SK-N-SH (cell line): ENCODE measurements at regions not wholly inside any gene's neighbourhood (a gene's known extent, or its start where the extent isn't known, plus 50 kb on each side); places are given as distances from the start of the nearest gene placed in this dataset.

Experiments
- CTCF ChIA-PET: fragments of 300-600, 350-600 bp; formaldehyde crosslinking; extraction: SDS; loops from one replicate; lab custom pipeline; 2021; lab: Yijun Ruan, JAX
- POLR2A ChIA-PET: fragments of 350-600 bp; sonication (Branson Sonifier 250); formaldehyde crosslinking; extraction: SDS; loops from one replicate; lab custom pipeline; 2020; ENCODE audit warnings: antibody characterized with exemption, inconsistent platforms; lab: Yijun Ruan, JAX
- DNase-seq: peaks from one replicate; pipeline ENCODE4 v3.0.0; 2012
- H2AFZ ChIP-seq: fragments of 200-600 bp; sonication (generic); 2 replicates; pipeline ENCODE4 v1.8.1; 2016; ENCODE audit warnings: antibody characterized with exemption, mild to moderate bottlenecking, low read depth
- H3F3A ChIP-seq: fragments of 200-600 bp; sonication (generic); replicated peaks from 2 replicates; pipeline ENCODE3; 2016; ENCODE audit warnings: antibody characterized with exemption, mild to moderate bottlenecking; ENCODE audit not compliant: insufficient read depth
- H3K27ac ChIP-seq, 2 experiments: fragments of 200-500 bp in 1 of 2; fragments of 200-600 bp in 1 of 2; sonication (Bioruptor generic) in 1 of 2; sonication (generic), shearing (Covaris generic) in 1 of 2; 2 replicates each; pipeline versions ENCODE4 v1.5.1 to v1.6.1; 2014 to 2016; ENCODE audit warnings: low read depth in 2 of 2, inconsistent platforms in 1 of 2, low read length in 1 of 2, mild to moderate bottlenecking in 1 of 2, mixed read lengths in 1 of 2
- H3K27me3 ChIP-seq: fragments of 200-600 bp; sonication (generic), shearing (Covaris generic); 2 replicates; pipeline ENCODE4 v1.6.1; 2016; ENCODE audit warnings: mixed run types; ENCODE audit not compliant: insufficient read depth
- H3K36me3 ChIP-seq, 2 experiments: fragments of 200-500 bp in 1 of 2; fragments of 200-600 bp in 1 of 2; sonication (Bioruptor generic) in 1 of 2; sonication (generic) in 1 of 2; replicated peaks in 1 of 2; 2 replicates each; pipeline versions ENCODE3 to v1.5.1; 2014 to 2016; ENCODE audit warnings: low read length in 1 of 2, mild to moderate bottlenecking in 1 of 2; ENCODE audit not compliant: insufficient read depth in 2 of 2, control insufficient read depth in 1 of 2
- H3K4me1 ChIP-seq, 2 experiments: fragments of 200-500 bp in 1 of 2; fragments of 200-600 bp in 1 of 2; sonication (Bioruptor generic) in 1 of 2; sonication (generic), shearing (Covaris generic) in 1 of 2; 2 replicates each; pipeline versions ENCODE4 v1.5.1 to v1.6.1; 2014 to 2016; ENCODE audit warnings: low read depth in 1 of 2, low read length in 1 of 2, mixed run types in 1 of 2; ENCODE audit not compliant: insufficient read depth in 2 of 2, control insufficient read depth in 1 of 2
- H3K4me2 ChIP-seq: fragments of 200-600 bp; sonication (generic), shearing (Covaris generic); 2 replicates; pipeline ENCODE4 v1.6.1; 2017; ENCODE audit warnings: mixed run types
- H3K4me3 ChIP-seq, 2 experiments: fragments of 200-500 bp in 1 of 2; fragments of 200-600 bp in 1 of 2; sonication (Bioruptor generic) in 1 of 2; sonication (generic), shearing (Covaris generic) in 1 of 2; 2 replicates each; pipeline versions ENCODE4 v1.5.1 to v1.8.1; 2014 to 2016; ENCODE audit warnings: low read depth in 2 of 2, inconsistent platforms in 1 of 2, low read length in 1 of 2, mild to moderate bottlenecking in 1 of 2, mixed read lengths in 1 of 2, moderate library complexity in 1 of 2
- H3K79me2 ChIP-seq: fragments of 200-600 bp; sonication (generic); 2 replicates; pipeline ENCODE4 v1.8.1; 2017; ENCODE audit warnings: mild to moderate bottlenecking; ENCODE audit not compliant: insufficient read depth
- H3K9ac ChIP-seq: fragments of 200-600 bp; sonication (generic); 2 replicates; pipeline ENCODE4 v1.6.1; 2017; ENCODE audit warnings: mixed run types
- H3K9me2 ChIP-seq: fragments of 200-600 bp; sonication (generic); 2 replicates; pipeline ENCODE4 v1.6.1; 2017; ENCODE audit warnings: mixed run types
- H3K9me3 ChIP-seq: fragments of 200-600 bp; sonication (generic); 2 replicates; pipeline ENCODE4 v1.6.1; 2017; ENCODE audit warnings: mixed run types, mild to moderate bottlenecking, moderate library complexity
- H4K20me1 ChIP-seq: fragments of 200-600 bp; sonication (generic); 2 replicates; pipeline ENCODE4 v1.6.1; 2017; ENCODE audit warnings: mild to moderate bottlenecking, mixed run types; ENCODE audit not compliant: insufficient read depth
- CHD2 ChIP-seq: fragments of 150-350 bp; IDR thresholded peaks from 2 replicates; pipeline ENCODE4 v1.6.1; 2018; ENCODE audit warnings: low read length; ENCODE audit not compliant: partially characterized antibody
- FOXM1 ChIP-seq: IDR thresholded peaks from 2 replicates; pipeline ENCODE4 v1.4.0; 2012; ENCODE audit warnings: low read depth, mild to moderate bottlenecking
- GABPA ChIP-seq: IDR thresholded peaks from 2 replicates; pipeline ENCODE4 v1.4.0; 2012; ENCODE audit warnings: low read depth, mild to moderate bottlenecking
- GATA2 ChIP-seq: sonication (generic); formaldehyde crosslinking; IDR thresholded peaks from 2 replicates; pipeline ENCODE4 v1.5.0; 2020; ENCODE audit warnings: mild to moderate bottlenecking, missing genetic modification reagents
- JUND ChIP-seq: IDR thresholded peaks from 2 replicates; pipeline ENCODE4 v1.4.0; 2012
- MXI1 ChIP-seq: IDR thresholded peaks from 2 replicates; pipeline ENCODE4 v1.6.1; 2012; ENCODE audit warnings: mild to moderate bottlenecking, low read depth, low read length, improper control_type of control experiment
- NFIC ChIP-seq: IDR thresholded peaks from 2 replicates; pipeline ENCODE4 v1.4.0; 2012; ENCODE audit warnings: borderline replicate concordance
- PBX3 ChIP-seq: IDR thresholded peaks from 2 replicates; pipeline ENCODE4; 2012
- RAD21 ChIP-seq: IDR thresholded peaks from 2 replicates; pipeline ENCODE4 v1.6.1; 2012; ENCODE audit warnings: mild to moderate bottlenecking, low read length
- RCOR1 ChIP-seq: fragments of 150-350 bp; IDR thresholded peaks from 2 replicates; pipeline ENCODE4 v1.6.1; 2017; ENCODE audit warnings: antibody characterized with exemption, low read length
- RFX5 ChIP-seq: IDR thresholded peaks from 2 replicates; pipeline ENCODE4 v1.6.1; 2012; ENCODE audit warnings: mild to moderate bottlenecking, improper control_type of control experiment, low read length
- RXRA ChIP-seq: IDR thresholded peaks from 2 replicates; pipeline ENCODE4 v1.4.0; 2012; ENCODE audit warnings: low read depth, mild to moderate bottlenecking, borderline replicate concordance
- SIN3A ChIP-seq: IDR thresholded peaks from 2 replicates; pipeline ENCODE4 v1.6.1; 2012; ENCODE audit warnings: low read depth, mild to moderate bottlenecking, low read length, moderate library complexity, borderline replicate concordance
- SMC3 ChIP-seq: IDR thresholded peaks from 2 replicates; pipeline ENCODE4 v1.6.1; 2012; ENCODE audit warnings: low read depth, low read length, improper control_type of control experiment
- TAF1 ChIP-seq: IDR thresholded peaks from 2 replicates; pipeline ENCODE4 v1.6.1; 2012; ENCODE audit warnings: low read depth, mild to moderate bottlenecking, low read length, moderate library complexity, borderline replicate concordance
- TCF12 ChIP-seq: IDR thresholded peaks from 2 replicates; pipeline ENCODE4 v1.4.0; 2012
- TEAD4 ChIP-seq: IDR thresholded peaks from 2 replicates; pipeline ENCODE4 v1.4.0; 2012; ENCODE audit warnings: mild to moderate bottlenecking, borderline replicate concordance; ENCODE audit not compliant: insufficient read depth
- WGBS: methylation state at CpG from one replicate; pipeline ENCODE4 v1.1.6; 2017; ENCODE audit warnings: low lambda C conversion rate; 5-methylcytosine and 5-hydroxymethylcytosine counted together
- TF ChIP-seq, protein P1 (sequence below): fragments of 150-350 bp; IDR thresholded peaks from 2 replicates; pipeline ENCODE4 v1.6.1; 2017; ENCODE audit warnings: antibody characterized with exemption, low read length, low read depth, borderline replicate concordance
- TF ChIP-seq, protein P2 (sequence below): IDR thresholded peaks from 2 replicates; pipeline ENCODE4 v1.4.0; 2012; ENCODE audit warnings: low read depth
- TF ChIP-seq, protein P3 (sequence below): IDR thresholded peaks from 2 replicates; pipeline ENCODE4 v1.4.0; 2012; ENCODE audit warnings: low read depth, borderline replicate concordance

- Histone ChIP-seq H3K9ac (no peak overlapping the region), H2AFZ (no peak overlapping the region), H3F3A (no peaks in the 10 kb centered on the region), H3K4me2 (no peak overlapping the region), H4K20me1 (no peaks in the 10 kb centered on the region), H3K27ac (no peak overlapping the region), H3K9me3 (no peaks in the 10 kb centered on the region), H3K4me1 (peaks cover 0 to 4% of the 10 kb centered on the region in 2 experiments; a peak in 1 of 4 replicates), H3K27me3 (no peaks in the 10 kb centered on the region), H3K9me2 (no peaks in the 10 kb centered on the region), H3K36me3 (no peaks in the 10 kb centered on the region), H3K4me3 (no peak overlapping the region), H3K79me2 (no peaks in the 10 kb centered on the region)
- WGBS, result 63% methylated on average over 9 of the region's 9 CpGs
- TF ChIP-seq RXRA (no peak), TEAD4 (no peak), PBX3 (no peak), GABPA (no peak), SMC3 (no peak), RCOR1 (no peak), FOXM1 (no peak), GATA2 (CRISPR knock-in tag) (no peak), MXI1 (no peak), RFX5 (no peak), NFIC (no peak), SIN3A (no peak), TCF12 (no peak), CHD2 (no peak), JUND (no peak), TAF1 (no peak), RAD21 (no peak)
- TF ChIP-seq, protein P1, sequence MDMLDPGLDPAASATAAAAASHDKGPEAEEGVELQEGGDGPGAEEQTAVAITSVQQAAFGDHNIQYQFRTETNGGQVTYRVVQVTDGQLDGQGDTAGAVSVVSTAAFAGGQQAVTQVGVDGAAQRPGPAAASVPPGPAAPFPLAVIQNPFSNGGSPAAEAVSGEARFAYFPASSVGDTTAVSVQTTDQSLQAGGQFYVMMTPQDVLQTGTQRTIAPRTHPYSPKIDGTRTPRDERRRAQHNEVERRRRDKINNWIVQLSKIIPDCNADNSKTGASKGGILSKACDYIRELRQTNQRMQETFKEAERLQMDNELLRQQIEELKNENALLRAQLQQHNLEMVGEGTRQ, result no peak
- TF ChIP-seq, protein P2, sequence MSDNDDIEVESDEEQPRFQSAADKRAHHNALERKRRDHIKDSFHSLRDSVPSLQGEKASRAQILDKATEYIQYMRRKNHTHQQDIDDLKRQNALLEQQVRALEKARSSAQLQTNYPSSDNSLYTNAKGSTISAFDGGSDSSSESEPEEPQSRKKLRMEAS, result no peak
- TF ChIP-seq, protein P3, sequence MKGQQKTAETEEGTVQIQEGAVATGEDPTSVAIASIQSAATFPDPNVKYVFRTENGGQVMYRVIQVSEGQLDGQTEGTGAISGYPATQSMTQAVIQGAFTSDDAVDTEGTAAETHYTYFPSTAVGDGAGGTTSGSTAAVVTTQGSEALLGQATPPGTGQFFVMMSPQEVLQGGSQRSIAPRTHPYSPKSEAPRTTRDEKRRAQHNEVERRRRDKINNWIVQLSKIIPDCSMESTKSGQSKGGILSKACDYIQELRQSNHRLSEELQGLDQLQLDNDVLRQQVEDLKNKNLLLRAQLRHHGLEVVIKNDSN, result no peak
- no peak for DNase-seq
- POLR2A ChIA-PET, result no interaction called here
- CTCF ChIA-PET, result no interaction called here
Observed at GRCh38 chr17:33966410-33967059, 288.6 kb upstream of the CCL2 start.
